ENCODE measurements at regions not wholly inside any gene's neighbourhood (a gene's known extent, or its start where the extent isn't known, plus 50 kb on each side); places are given as distances from the start of the nearest gene placed in this dataset.
"Not testable (repeated sequence)": the region's sequence is repeated elsewhere in the genome, so short reads cannot be mapped to it uniquely, and the experiment has no call there.

- no peaks in the 10 kb centered on the region for H3K4me1 Mint-ChIP-seq (ENCODE audit: low read depth)
- H3K27ac Mint-ChIP-seq: no peak overlapping the region
- H3K27me3 Mint-ChIP-seq (ENCODE audit: insufficient read depth): no peaks in the 10 kb centered on the region
- no peak overlapping the region for H3K4me3 Mint-ChIP-seq
- H3K36me3 Mint-ChIP-seq (ENCODE audit: low read depth): no peaks in the 10 kb centered on the region
- H3K9me3 Mint-ChIP-seq: peaks cover 35% of the 10 kb centered on the region
- no peak for DNase-seq
- no peak for TF ChIP-seq CTCF (IDR thresholded peaks at IDR 0.05)
Observed at GRCh38 chr1:213533125-213533524, 454.6 kb upstream of the PROX1 start.

- no peak overlapping the region for H3K4me3 Mint-ChIP-seq
Observed at GRCh38 chr1:213535679-213536078, 452.1 kb upstream of the PROX1 start.

GRCh38 chr1:213538251-213538650 is 449.5 kb upstream of the PROX1 start:
- Mint-ChIP-seq H3K27me3 (ENCODE audit: insufficient read depth) (no peaks in the 10 kb centered on the region; the same call in 1 of the 2 replicates), H3K27ac (no peak overlapping the region), H3K9me3 (peaks cover 39% of the 10 kb centered on the region), H3K4me1 (ENCODE audit: low read depth) (no peaks in the 10 kb centered on the region), H3K4me3 (no peak overlapping the region), H3K36me3 (ENCODE audit: low read depth) (no peaks in the 10 kb centered on the region)
- TF ChIP-seq CTCF (IDR thresholded peaks at IDR 0.05): no peak
- DNase-seq: no peak

More at GRCh38 chr1:213535679-213536078, 452.1 kb upstream of the PROX1 start:
- peaks cover 33% of the 10 kb centered on the region for H3K9me3 Mint-ChIP-seq
- H3K27ac Mint-ChIP-seq: no peak overlapping the region
- no peak for DNase-seq
- H3K27me3 Mint-ChIP-seq (ENCODE audit: insufficient read depth): no peaks in the 10 kb centered on the region
- no peaks in the 10 kb centered on the region for H3K4me1 Mint-ChIP-seq (ENCODE audit: low read depth)
- TF ChIP-seq CTCF (IDR thresholded peaks at IDR 0.05): no peak
- no peaks in the 10 kb centered on the region for H3K36me3 Mint-ChIP-seq (ENCODE audit: low read depth)

- TF ChIP-seq CTCF (IDR thresholded peaks at IDR 0.05): no peak
- no peak for DNase-seq
Observed at GRCh38 chr1:213539464-213539863, 448.3 kb upstream of the PROX1 start.

GRCh38 chr1:213541641-213542040 is 446.1 kb upstream of the PROX1 start:
- H3K9me3 Mint-ChIP-seq: peaks cover 46% of the 10 kb centered on the region
- TF ChIP-seq CTCF (IDR thresholded peaks at IDR 0.05): no peak
- H3K36me3 Mint-ChIP-seq (ENCODE audit: low read depth): no peaks in the 10 kb centered on the region
- no peaks in the 10 kb centered on the region for H3K4me1 Mint-ChIP-seq (ENCODE audit: low read depth)
- H3K4me3 Mint-ChIP-seq: no peak overlapping the region
- H3K27me3 Mint-ChIP-seq (ENCODE audit: insufficient read depth): no peaks in the 10 kb centered on the region; the same call in 1 of the 2 replicates
- DNase-seq: no peak
- no peak overlapping the region for H3K27ac Mint-ChIP-seq

More at GRCh38 chr1:213539464-213539863, 448.3 kb upstream of the PROX1 start:
- Mint-ChIP-seq H3K27me3 (ENCODE audit: insufficient read depth) (no peaks in the 10 kb centered on the region; the same call in 1 of the 2 replicates), H3K27ac (no peak overlapping the region), H3K4me3 (no peak overlapping the region), H3K36me3 (ENCODE audit: low read depth) (no peaks in the 10 kb centered on the region), H3K9me3 (peaks cover 40% of the 10 kb centered on the region), H3K4me1 (ENCODE audit: low read depth) (no peaks in the 10 kb centered on the region)

- not testable (repeated sequence) for H3K27me3 Mint-ChIP-seq (ENCODE audit: insufficient read depth); H3K36me3 Mint-ChIP-seq (ENCODE audit: low read depth); H3K27ac Mint-ChIP-seq; H3K4me3 Mint-ChIP-seq; H3K4me1 Mint-ChIP-seq (ENCODE audit: low read depth); DNase-seq
- H3K9me3 Mint-ChIP-seq: peaks cover 51% of the 10 kb centered on the region
Observed at GRCh38 chr1:213545181-213545580, 442.6 kb upstream of the PROX1 start.

Data from HFFc6 (cell line).